ENCODE measurements at regions not wholly inside any gene's neighbourhood (a gene's known extent, or its start where the extent isn't known, plus 50 kb on each side); places are given as distances from the start of the nearest gene placed in this dataset.

GRCh38 chr15:70561885-70562284, 201.5 kb downstream of the UACA start:
- no peak overlapping the region for H3K27ac ChIP-seq (ENCODE audit: low read length)

GRCh38 chr15:70560617-70561328, 202.6 kb downstream of the UACA start:
- Histone ChIP-seq H3K4me1 (ENCODE audit: control insufficient read depth in 1 of 2, insufficient read depth in 2 of 2, low read length in 2 of 2) (peaks cover 8 to 9% of the 10 kb centered on the region in 2 donors), H3K4me3 (ENCODE audit: low read depth in 1 of 2, low read length in 2 of 2) (no peak overlapping the region)

More at GRCh38 chr15:70561885-70562284, 201.5 kb downstream of the UACA start:
- Histone ChIP-seq H3K4me3 (ENCODE audit: low read depth in 1 of 2, low read length in 2 of 2) (no peak overlapping the region), H3K9me3 (ENCODE audit: control insufficient read depth in 1 of 2, low read length in 2 of 2) (no peaks in the 10 kb centered on the region), H3K27me3 (ENCODE audit: low read depth, low read length) (no peaks in the 10 kb centered on the region), H3K4me1 (ENCODE audit: control insufficient read depth in 1 of 2, insufficient read depth in 2 of 2, low read length in 2 of 2) (peaks cover 8 to 9% of the 10 kb centered on the region in 2 donors), H3K36me3 (ENCODE audit: control insufficient read depth in 1 of 2, insufficient read depth in 2 of 2, low read length in 2 of 2) (no peaks in the 10 kb centered on the region)

GRCh38 chr15:70559265-70560239, 203.8 kb downstream of the UACA start:
- no peaks in the 10 kb centered on the region for H3K36me3 ChIP-seq (ENCODE audit: control insufficient read depth in 1 of 2, insufficient read depth in 2 of 2, low read length in 2 of 2)
- peak overlapping the region in 1 of 2 donors; percentile 3 for H3K4me3 ChIP-seq (ENCODE audit: low read depth in 1 of 2, low read length in 2 of 2)
- no peaks in the 10 kb centered on the region for H3K27me3 ChIP-seq (ENCODE audit: low read depth, low read length)
- H3K27ac ChIP-seq (ENCODE audit: low read length), result no peak overlapping the region
- H3K4me1 ChIP-seq (ENCODE audit: control insufficient read depth in 1 of 2, insufficient read depth in 2 of 2, low read length in 2 of 2), result peaks cover 8 to 9% of the 10 kb centered on the region in 2 donors
- H3K9me3 ChIP-seq (ENCODE audit: control insufficient read depth in 1 of 2, low read length in 2 of 2), result no peaks in the 10 kb centered on the region

More at GRCh38 chr15:70560617-70561328, 202.6 kb downstream of the UACA start:
- no peaks in the 10 kb centered on the region for H3K36me3 ChIP-seq (ENCODE audit: control insufficient read depth in 1 of 2, insufficient read depth in 2 of 2, low read length in 2 of 2)
- H3K9me3 ChIP-seq (ENCODE audit: control insufficient read depth in 1 of 2, low read length in 2 of 2), result no peaks in the 10 kb centered on the region
- H3K27ac ChIP-seq (ENCODE audit: low read length), result no peak overlapping the region
- H3K27me3 ChIP-seq (ENCODE audit: low read depth, low read length), result no peaks in the 10 kb centered on the region

- no peaks in the 10 kb centered on the region for H3K27me3 ChIP-seq (ENCODE audit: low read depth, low read length)
- H3K4me3 ChIP-seq (ENCODE audit: low read depth in 1 of 2, low read length in 2 of 2), result peak overlapping the region in 1 of 2 donors; percentile 3
- H3K9me3 ChIP-seq (ENCODE audit: control insufficient read depth in 1 of 2, low read length in 2 of 2), result no peaks in the 10 kb centered on the region
- H3K36me3 ChIP-seq (ENCODE audit: control insufficient read depth in 1 of 2, insufficient read depth in 2 of 2, low read length in 2 of 2), result no peaks in the 10 kb centered on the region
- H3K27ac ChIP-seq (ENCODE audit: low read length), result no peak overlapping the region
- H3K4me1 ChIP-seq (ENCODE audit: control insufficient read depth in 1 of 2, insufficient read depth in 2 of 2, low read length in 2 of 2), result peaks cover 8 to 9% of the 10 kb centered on the region in 2 donors
These were observed 204.7 kb downstream of the UACA start for GRCh38 chr15:70558406-70559264.

- no peak overlapping the region for H3K4me3 ChIP-seq (ENCODE audit: low read depth in 1 of 2, low read length in 2 of 2)
- no peak overlapping the region for H3K27ac ChIP-seq (ENCODE audit: low read length)
- no peaks in the 10 kb centered on the region for H3K9me3 ChIP-seq (ENCODE audit: control insufficient read depth in 1 of 2, low read length in 2 of 2)
- H3K27me3 ChIP-seq (ENCODE audit: low read depth, low read length), result no peaks in the 10 kb centered on the region
- H3K36me3 ChIP-seq (ENCODE audit: control insufficient read depth in 1 of 2, insufficient read depth in 2 of 2, low read length in 2 of 2), result no peaks in the 10 kb centered on the region
- H3K4me1 ChIP-seq (ENCODE audit: control insufficient read depth in 1 of 2, insufficient read depth in 2 of 2, low read length in 2 of 2), result peaks cover 8 to 9% of the 10 kb centered on the region in 2 donors
These were observed 205.7 kb downstream of the UACA start for GRCh38 chr15:70557521-70558258.

- no peak overlapping the region for H3K27ac ChIP-seq (ENCODE audit: low read length)
These were observed 206.6 kb downstream of the UACA start for GRCh38 chr15:70556779-70557178.

GRCh38 chr15:70556151-70556741, 207.1 kb downstream of the UACA start:
- no peak overlapping the region for H3K4me3 ChIP-seq (ENCODE audit: low read depth in 1 of 2, low read length in 2 of 2)
- H3K36me3 ChIP-seq (ENCODE audit: control insufficient read depth in 1 of 2, insufficient read depth in 2 of 2, low read length in 2 of 2), result no peaks in the 10 kb centered on the region
- H3K27ac ChIP-seq (ENCODE audit: low read length), result no peak overlapping the region
- H3K9me3 ChIP-seq (ENCODE audit: control insufficient read depth in 1 of 2, low read length in 2 of 2), result no peaks in the 10 kb centered on the region
- peaks cover 8 to 9% of the 10 kb centered on the region in 2 donors for H3K4me1 ChIP-seq (ENCODE audit: control insufficient read depth in 1 of 2, insufficient read depth in 2 of 2, low read length in 2 of 2)
- H3K27me3 ChIP-seq (ENCODE audit: low read depth, low read length), result no peaks in the 10 kb centered on the region

More at GRCh38 chr15:70556779-70557178, 206.6 kb downstream of the UACA start:
- H3K27me3 ChIP-seq (ENCODE audit: low read depth, low read length), result no peaks in the 10 kb centered on the region
- peaks cover 8 to 9% of the 10 kb centered on the region in 2 donors for H3K4me1 ChIP-seq (ENCODE audit: control insufficient read depth in 1 of 2, insufficient read depth in 2 of 2, low read length in 2 of 2)
- H3K9me3 ChIP-seq (ENCODE audit: control insufficient read depth in 1 of 2, low read length in 2 of 2), result no peaks in the 10 kb centered on the region
- H3K4me3 ChIP-seq (ENCODE audit: low read depth in 1 of 2, low read length in 2 of 2), result no peak overlapping the region
- no peaks in the 10 kb centered on the region for H3K36me3 ChIP-seq (ENCODE audit: control insufficient read depth in 1 of 2, insufficient read depth in 2 of 2, low read length in 2 of 2)

GRCh38 chr15:70555713-70556112, 207.6 kb downstream of the UACA start:
- Histone ChIP-seq H3K27ac (ENCODE audit: low read length) (no peak overlapping the region), H3K9me3 (ENCODE audit: control insufficient read depth in 1 of 2, low read length in 2 of 2) (no peaks in the 10 kb centered on the region), H3K36me3 (ENCODE audit: control insufficient read depth in 1 of 2, insufficient read depth in 2 of 2, low read length in 2 of 2) (no peaks in the 10 kb centered on the region), H3K4me3 (ENCODE audit: low read depth in 1 of 2, low read length in 2 of 2) (no peak overlapping the region), H3K4me1 (ENCODE audit: control insufficient read depth in 1 of 2, insufficient read depth in 2 of 2, low read length in 2 of 2) (peaks cover 8 to 9% of the 10 kb centered on the region in 2 donors), H3K27me3 (ENCODE audit: low read depth, low read length) (no peaks in the 10 kb centered on the region)

- Histone ChIP-seq H3K4me3 (ENCODE audit: low read depth in 1 of 2, low read length in 2 of 2) (no peak overlapping the region), H3K27ac (ENCODE audit: low read length) (no peak overlapping the region), H3K36me3 (ENCODE audit: control insufficient read depth in 1 of 2, insufficient read depth in 2 of 2, low read length in 2 of 2) (no peaks in the 10 kb centered on the region), H3K4me1 (ENCODE audit: control insufficient read depth in 1 of 2, insufficient read depth in 2 of 2, low read length in 2 of 2) (no peaks in the 10 kb centered on the region), H3K27me3 (ENCODE audit: low read depth, low read length) (no peaks in the 10 kb centered on the region), H3K9me3 (ENCODE audit: control insufficient read depth in 1 of 2, low read length in 2 of 2) (no peaks in the 10 kb centered on the region)
These were observed 215.4 kb downstream of the UACA start for GRCh38 chr15:70547846-70548487.

- Histone ChIP-seq H3K27me3 (ENCODE audit: low read depth, low read length) (no peaks in the 10 kb centered on the region), H3K36me3 (ENCODE audit: control insufficient read depth in 1 of 2, insufficient read depth in 2 of 2, low read length in 2 of 2) (no peaks in the 10 kb centered on the region), H3K4me3 (ENCODE audit: low read depth in 1 of 2, low read length in 2 of 2) (no peak overlapping the region), H3K27ac (ENCODE audit: low read length) (no peak overlapping the region), H3K9me3 (ENCODE audit: control insufficient read depth in 1 of 2, low read length in 2 of 2) (no peaks in the 10 kb centered on the region), H3K4me1 (ENCODE audit: control insufficient read depth in 1 of 2, insufficient read depth in 2 of 2, low read length in 2 of 2) (no peaks in the 10 kb centered on the region)
These were observed 217.8 kb downstream of the UACA start for GRCh38 chr15:70545526-70545925.

All from muscle layer of duodenum (tissue), 2 donors.